Mesothelial cell of epicardium (in vitro differentiated cells): ENCODE measurements at regions not wholly inside any gene's neighbourhood (a gene's known extent, or its start where the extent isn't known, plus 50 kb on each side); places are given as distances from the start of the nearest gene placed in this dataset.

Experiments used
- DNase-seq, 2 experiments: peaks; one replicate each; pipeline ENCODE4 v3.0.0; 2021; ENCODE audit warnings: low spot score in 2 of 2; ENCODE audit not compliant: unreplicated experiment in 2 of 2
- H3K27ac Mint-ChIP-seq: 2 replicates; pipeline ENCODE4 v1.8.0; 2021; ENCODE audit warnings: mixed read lengths
- H3K27me3 Mint-ChIP-seq: 2 replicates; pipeline ENCODE4 v1.8.0; 2021; ENCODE audit warnings: low read depth, mixed read lengths
- H3K36me3 Mint-ChIP-seq: 2 replicates; pipeline ENCODE4 v1.8.0; 2021; ENCODE audit warnings: mixed read lengths
- H3K4me1 Mint-ChIP-seq: 2 replicates; pipeline ENCODE4 v1.8.0; 2021; ENCODE audit warnings: mixed read lengths
- H3K4me3 Mint-ChIP-seq: 2 replicates; pipeline ENCODE4 v1.8.0; 2021; ENCODE audit warnings: mild to moderate bottlenecking, moderate library complexity, mixed read lengths
- H3K9me3 Mint-ChIP-seq: 2 replicates; pipeline ENCODE4 v1.8.0; 2021; ENCODE audit warnings: mixed read lengths
- CTCF ChIP-seq: fragments of 200-600 bp; sonication (generic); IDR thresholded peaks from one replicate; pipeline ENCODE4 v1.5.0; 2021; ENCODE audit warnings: antibody characterized with exemption; ENCODE audit not compliant: unreplicated experiment

DNA sequence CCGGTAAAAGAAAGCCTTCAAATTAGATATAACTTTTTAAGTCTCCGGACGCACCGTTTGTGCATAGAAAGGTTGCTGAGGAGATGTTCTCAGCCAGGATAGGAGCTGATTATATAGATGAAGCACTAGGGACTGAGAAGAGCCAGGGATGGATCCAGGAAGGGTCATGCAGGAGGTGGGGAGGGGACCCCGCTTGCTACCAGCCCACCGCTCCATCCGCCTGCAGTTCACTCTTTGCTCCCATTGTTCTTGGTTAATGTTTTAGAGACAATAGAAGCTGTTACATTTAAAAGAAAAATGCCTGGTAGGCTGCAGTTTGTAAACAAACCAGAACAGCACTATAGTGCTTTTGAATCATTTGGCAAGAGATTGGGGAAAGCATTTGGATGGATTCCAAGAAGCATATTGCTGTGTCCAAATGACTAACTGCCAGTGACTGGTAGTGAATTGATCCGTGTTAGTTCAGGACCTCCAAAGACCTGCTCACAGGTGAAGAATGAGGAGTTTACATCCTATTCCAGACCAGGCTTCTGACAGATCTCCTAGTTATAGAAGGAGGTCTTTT, 175.9 kb upstream of the TAC1 start:
- no peak for DNase-seq
- no peak overlapping the region for H3K4me3 Mint-ChIP-seq
- peaks cover 16% of the 10 kb centered on the region for H3K27me3 Mint-ChIP-seq
- no peaks in the 10 kb centered on the region for H3K36me3 Mint-ChIP-seq
- peaks cover 3% of the 10 kb centered on the region for H3K4me1 Mint-ChIP-seq
- no peak for TF ChIP-seq CTCF
- no peak overlapping the region for H3K27ac Mint-ChIP-seq
- peaks cover 28% of the 10 kb centered on the region for H3K9me3 Mint-ChIP-seq

DNA sequence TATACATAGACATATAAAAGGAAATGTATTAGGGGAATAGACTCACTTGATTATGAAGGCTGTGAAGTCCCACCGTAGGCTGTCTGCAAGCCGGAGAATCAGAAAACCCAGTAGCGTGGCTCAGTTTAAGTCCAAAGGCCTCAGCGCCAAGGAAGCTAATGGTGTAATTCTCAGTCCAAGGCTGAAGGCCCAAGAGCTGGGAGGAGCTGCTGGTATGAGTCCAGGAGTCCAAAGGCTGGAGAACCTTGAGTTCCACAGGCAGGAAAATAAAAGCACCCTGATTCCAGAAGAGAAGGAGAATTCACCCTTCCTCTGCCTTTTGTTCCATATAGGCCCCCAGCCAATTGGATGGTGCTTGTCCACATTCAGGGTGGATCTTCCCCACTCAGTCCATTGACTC, 166.2 kb upstream of the TAC1 start:
- H3K36me3 Mint-ChIP-seq = no peaks in the 10 kb centered on the region
- H3K4me1 Mint-ChIP-seq = no peaks in the 10 kb centered on the region
- no peak for TF ChIP-seq CTCF
- H3K27ac Mint-ChIP-seq = no peak overlapping the region
- H3K9me3 Mint-ChIP-seq = peaks cover 19% of the 10 kb centered on the region
- no peak overlapping the region for H3K4me3 Mint-ChIP-seq
- DNase-seq = no peak
- peaks cover 12% of the 10 kb centered on the region for H3K27me3 Mint-ChIP-seq

DNA sequence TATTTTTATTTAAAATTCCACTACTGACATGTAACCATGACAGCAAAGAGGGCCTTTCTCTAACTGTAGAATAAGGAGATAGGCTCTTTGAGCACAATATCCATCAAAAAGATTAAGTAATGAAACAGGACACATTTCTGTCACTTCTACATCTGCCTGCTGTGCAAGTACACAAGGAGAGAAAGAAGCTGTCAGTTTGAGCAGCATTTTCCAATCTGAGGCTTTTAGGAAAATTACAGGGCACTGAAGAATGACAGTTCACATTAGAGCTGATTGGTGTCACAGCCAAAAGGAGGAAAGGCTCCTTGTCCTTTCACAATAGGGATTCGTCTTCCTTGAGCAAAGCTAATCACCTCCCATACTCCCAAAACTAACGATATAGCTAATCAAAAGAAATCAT, 158.8 kb upstream of the TAC1 start:
- no peaks in the 10 kb centered on the region for H3K9me3 Mint-ChIP-seq
- DNase-seq = no peak
- no peak overlapping the region for H3K4me3 Mint-ChIP-seq
- no peak overlapping the region for H3K27ac Mint-ChIP-seq
- TF ChIP-seq CTCF = no peak
- no peaks in the 10 kb centered on the region for H3K36me3 Mint-ChIP-seq
- H3K4me1 Mint-ChIP-seq = no peaks in the 10 kb centered on the region
- H3K27me3 Mint-ChIP-seq = peaks cover 8% of the 10 kb centered on the region

- H3K36me3 Mint-ChIP-seq = no peaks in the 10 kb centered on the region
- no peaks in the 10 kb centered on the region for H3K9me3 Mint-ChIP-seq
- no peak overlapping the region for H3K4me3 Mint-ChIP-seq
- DNase-seq = no peak
- H3K27ac Mint-ChIP-seq = no peak overlapping the region
- peaks cover 4% of the 10 kb centered on the region for H3K27me3 Mint-ChIP-seq
- no peak for TF ChIP-seq CTCF
- H3K4me1 Mint-ChIP-seq = no peaks in the 10 kb centered on the region
Observed at GRCh38 chr7:97576043-97576442, 155.8 kb upstream of the TAC1 start.

DNA sequence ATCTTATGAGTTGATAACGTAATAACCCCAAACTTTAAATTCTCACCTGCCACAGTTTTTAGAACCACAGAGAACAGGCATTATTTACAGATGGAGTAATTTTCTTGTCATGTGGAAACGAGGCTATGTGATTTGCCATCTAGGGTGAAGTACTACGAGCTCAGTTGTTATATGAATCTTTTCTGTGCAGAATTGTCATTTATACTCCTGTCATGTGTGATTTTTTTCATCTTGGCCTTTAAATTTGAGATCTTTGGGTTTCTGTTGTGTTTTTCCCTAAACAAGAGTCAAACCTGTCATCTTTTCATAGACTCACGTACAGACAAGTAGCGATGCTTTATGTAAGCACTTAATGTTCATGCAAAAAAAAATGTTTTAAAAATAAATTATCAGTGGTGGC, 153.7 kb upstream of the TAC1 start:
- no peak for DNase-seq
- no peak for TF ChIP-seq CTCF
- Mint-ChIP-seq H3K4me1 (no peaks in the 10 kb centered on the region), H3K9me3 (peaks cover 17% of the 10 kb centered on the region), H3K36me3 (no peaks in the 10 kb centered on the region), H3K27me3 (peaks cover 9% of the 10 kb centered on the region), H3K27ac (no peak overlapping the region), H3K4me3 (no peak overlapping the region)

DNA sequence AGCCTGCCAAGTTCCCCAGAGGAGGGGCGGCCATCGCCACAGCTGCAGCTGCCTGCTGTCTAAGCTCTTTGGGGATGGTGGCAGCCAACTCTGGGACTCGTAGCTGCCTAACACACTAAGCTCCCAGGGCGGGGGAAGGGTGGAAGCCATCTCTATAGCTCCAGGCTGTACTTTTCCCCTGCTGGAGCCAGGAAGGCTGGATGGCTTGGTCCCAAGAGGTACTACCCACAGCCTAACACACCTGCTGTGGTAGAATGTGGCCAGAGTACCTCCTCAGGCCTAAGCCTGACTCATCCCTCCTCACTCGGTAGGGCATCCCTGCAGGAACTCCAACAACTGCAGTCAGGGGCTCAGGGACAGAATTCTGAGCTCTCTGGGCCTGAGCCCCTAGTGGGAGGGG, 151.7 kb upstream of the TAC1 start:
- H3K27me3 Mint-ChIP-seq = peaks cover 8% of the 10 kb centered on the region
- no peak for TF ChIP-seq CTCF
- no peaks in the 10 kb centered on the region for H3K36me3 Mint-ChIP-seq
- no peaks in the 10 kb centered on the region for H3K4me1 Mint-ChIP-seq
- no peak for DNase-seq
- H3K9me3 Mint-ChIP-seq = peaks cover 25% of the 10 kb centered on the region
- no peak overlapping the region for H3K27ac Mint-ChIP-seq
- no peak overlapping the region for H3K4me3 Mint-ChIP-seq
